Stimulated activated CD4-positive, alpha-beta T cell treated with anti-CD3 and anti-CD28 coated beads, Interleukin-2, amount 100 ng/mL, for 48 hours (primary cell): ENCODE measurements at regions not wholly inside any gene's neighbourhood (a gene's known extent, or its start where the extent isn't known, plus 50 kb on each side); places are given as distances from the start of the nearest gene placed in this dataset.

Experiments
- DNase-seq, 2 donors: peaks; one replicate each; pipeline ENCODE4 v3.0.0-alpha.2; 2020

- no peak for DNase-seq
Observed at GRCh38 chr4:107219681-107220080, 183.6 kb upstream of the DKK2 start.

GRCh38 chr4:107216379-107216778 lies 180.3 kb upstream of the DKK2 start:
- no peak for DNase-seq

- no peak for DNase-seq
Observed at GRCh38 chr4:107215222-107215621, 179.1 kb upstream of the DKK2 start.

GRCh38 chr4:107213880-107214279 lies 177.8 kb upstream of the DKK2 start:
- no peak for DNase-seq

- no peak for DNase-seq
Observed at GRCh38 chr4:107213410-107213809, 177.3 kb upstream of the DKK2 start.

GRCh38 chr4:107212565-107212964 lies 176.5 kb upstream of the DKK2 start:
- no peak for DNase-seq

GRCh38 chr4:107210450-107211239 lies 174.5 kb upstream of the DKK2 start:
- DNase-seq: no peak

- DNase-seq: no peak
Observed at GRCh38 chr4:107203733-107204132, 167.6 kb upstream of the DKK2 start.

GRCh38 chr4:107202744-107203143 lies 166.6 kb upstream of the DKK2 start:
- no peak for DNase-seq

GRCh38 chr4:107197121-107197520 lies 161.0 kb upstream of the DKK2 start:
- DNase-seq: no peak

- DNase-seq: no peak
Observed at GRCh38 chr4:107196312-107196711, 160.2 kb upstream of the DKK2 start.

- no peak for DNase-seq
Observed at GRCh38 chr4:107194005-107194404, 157.9 kb upstream of the DKK2 start.

GRCh38 chr4:107192601-107193000 lies 156.5 kb upstream of the DKK2 start:
- no peak for DNase-seq

- no peak for DNase-seq
Observed at GRCh38 chr4:107187091-107187490, 151.0 kb upstream of the DKK2 start.

- no peak for DNase-seq
Observed at GRCh38 chr4:107183155-107183774, 147.2 kb upstream of the DKK2 start.

GRCh38 chr4:107182347-107182746 lies 146.2 kb upstream of the DKK2 start:
- DNase-seq: no peak

GRCh38 chr4:107166873-107167450 lies 130.8 kb upstream of the DKK2 start:
- DNase-seq: no peak

- DNase-seq: no peak
Observed at GRCh38 chr4:107166181-107166580, 130.1 kb upstream of the DKK2 start.

- no peak for DNase-seq
Observed at GRCh38 chr4:107164962-107165475, 128.9 kb upstream of the DKK2 start.

- DNase-seq: no peak
Observed at GRCh38 chr4:107156443-107156842, 120.3 kb upstream of the DKK2 start.

GRCh38 chr4:107155366-107155765 lies 119.3 kb upstream of the DKK2 start:
- no peak for DNase-seq

GRCh38 chr4:107153956-107154355 lies 117.8 kb upstream of the DKK2 start:
- no peak for DNase-seq

GRCh38 chr4:107153228-107153627 lies 117.1 kb upstream of the DKK2 start:
- DNase-seq: no peak

GRCh38 chr4:107151173-107151572 lies 115.1 kb upstream of the DKK2 start:
- no peak for DNase-seq
